ENCODE measurements at regions not wholly inside any gene's neighbourhood (a gene's known extent, or its start where the extent isn't known, plus 50 kb on each side); places are given as distances from the start of the nearest gene placed in this dataset.

DNA sequence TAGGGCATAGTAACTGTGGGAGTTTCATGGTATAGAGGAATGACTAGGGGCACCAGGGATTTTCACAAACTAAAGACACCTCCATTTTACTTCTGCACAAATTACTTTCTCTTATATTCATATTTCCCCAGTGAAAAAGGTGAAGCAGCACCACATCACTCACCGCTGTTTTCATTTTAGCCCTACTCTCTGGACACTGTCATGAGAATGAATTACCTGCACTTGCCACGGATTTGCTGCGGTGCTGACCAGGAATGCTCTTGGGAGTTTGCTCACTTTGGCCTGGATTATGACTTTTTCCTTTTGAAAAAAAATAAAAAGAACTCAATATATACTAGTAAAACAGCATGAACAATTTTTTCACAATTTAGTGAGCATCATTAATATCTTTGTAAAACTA lies 351.3 kb downstream of the NKX6-1 start:
- POLR2A ChIA-PET = no interaction called here

More for the DNA sequence above, 351.3 kb downstream of the NKX6-1 start:
- Histone ChIP-seq H3K27me3 (ENCODE audit: control insufficient read depth in 2 of 2, insufficient read depth in 2 of 2, low read length in 2 of 2) (no peaks in the 10 kb centered on the region), H2AFZ (ENCODE audit: low read depth, low read length) (no peak overlapping the region), H3K9ac (replicated peaks; ENCODE audit: extremely low read depth, insufficient read depth, low read length) (no peak overlapping the region), H3K4me1 (ENCODE audit: control insufficient read depth, extremely low read depth, insufficient read depth, low read length) (no peaks in the 10 kb centered on the region), H3K4me2 (ENCODE audit: insufficient read depth, low read length) (no peak overlapping the region), H3K4me3 (replicated peaks in 1 of 3; ENCODE audit: insufficient read depth in 1 of 3, low read depth in 1 of 3, low read length in 3 of 3) (no peak overlapping the region), H3K36me3 (ENCODE audit: control insufficient read depth in 2 of 2, extremely low read depth in 1 of 2, insufficient read depth in 2 of 2, low read length in 2 of 2) (no peaks in the 10 kb centered on the region), H3K9me1 (replicated peaks; ENCODE audit: control insufficient read depth, extremely low read depth, insufficient read depth, low read length) (no peaks in the 10 kb centered on the region), H3K9me3 (replicated peaks; ENCODE audit: control insufficient read depth, insufficient read depth, low read length) (no peaks in the 10 kb centered on the region), H3K79me2 (ENCODE audit: control insufficient read depth, insufficient read depth, low read length) (no peaks in the 10 kb centered on the region), H3K27ac (ENCODE audit: insufficient read depth, low read depth, low read length) (no peak overlapping the region), H4K20me1 (replicated peaks; ENCODE audit: control insufficient read depth, extremely low read depth, insufficient read depth, low read length) (no peaks in the 10 kb centered on the region)
- intact Hi-C loops (cut with micrococcal nuclease) (no loop called here), dilution Hi-C loops (cut with MboI; ENCODE audit: extremely low pct_ligation_motif_present, low sequenced_read_pairs) (no loop called here)
- BruUV-seq (replicated peaks) = no TSS peak
- CTCF ChIA-PET = no interaction called here
- DNase-seq (ENCODE audit: low read depth, low spot score) (no peak), FAIRE-seq (no peak)
- TF ChIP-seq, protein P1, sequence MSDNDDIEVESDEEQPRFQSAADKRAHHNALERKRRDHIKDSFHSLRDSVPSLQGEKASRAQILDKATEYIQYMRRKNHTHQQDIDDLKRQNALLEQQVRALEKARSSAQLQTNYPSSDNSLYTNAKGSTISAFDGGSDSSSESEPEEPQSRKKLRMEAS (IDR thresholded peaks at IDR 0.05; ENCODE audit: insufficient read depth, insufficient read length) = no peak
- TF ChIP-seq, protein P2, sequence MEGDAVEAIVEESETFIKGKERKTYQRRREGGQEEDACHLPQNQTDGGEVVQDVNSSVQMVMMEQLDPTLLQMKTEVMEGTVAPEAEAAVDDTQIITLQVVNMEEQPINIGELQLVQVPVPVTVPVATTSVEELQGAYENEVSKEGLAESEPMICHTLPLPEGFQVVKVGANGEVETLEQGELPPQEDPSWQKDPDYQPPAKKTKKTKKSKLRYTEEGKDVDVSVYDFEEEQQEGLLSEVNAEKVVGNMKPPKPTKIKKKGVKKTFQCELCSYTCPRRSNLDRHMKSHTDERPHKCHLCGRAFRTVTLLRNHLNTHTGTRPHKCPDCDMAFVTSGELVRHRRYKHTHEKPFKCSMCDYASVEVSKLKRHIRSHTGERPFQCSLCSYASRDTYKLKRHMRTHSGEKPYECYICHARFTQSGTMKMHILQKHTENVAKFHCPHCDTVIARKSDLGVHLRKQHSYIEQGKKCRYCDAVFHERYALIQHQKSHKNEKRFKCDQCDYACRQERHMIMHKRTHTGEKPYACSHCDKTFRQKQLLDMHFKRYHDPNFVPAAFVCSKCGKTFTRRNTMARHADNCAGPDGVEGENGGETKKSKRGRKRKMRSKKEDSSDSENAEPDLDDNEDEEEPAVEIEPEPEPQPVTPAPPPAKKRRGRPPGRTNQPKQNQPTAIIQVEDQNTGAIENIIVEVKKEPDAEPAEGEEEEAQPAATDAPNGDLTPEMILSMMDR (IDR thresholded peaks at IDR 0.05; ENCODE audit: extremely low read depth in 1 of 2, insufficient read depth in 1 of 2, low read depth in 1 of 2, low read length in 2 of 2) = no peak
- TF ChIP-seq MYC (IDR thresholded peaks at IDR 0.05; ENCODE audit: low read depth, low read length) = no peak
- TF ChIP-seq JUN (IDR thresholded peaks at IDR 0.05; ENCODE audit: borderline replicate concordance, insufficient read depth, insufficient read length, low read depth) = no peak
- TF ChIP-seq POLR2AphosphoS5 (IDR thresholded peaks at IDR 0.05; ENCODE audit: insufficient read depth, low read depth, low read length) = no peak
- TF ChIP-seq GATA2 (IDR thresholded peaks at IDR 0.05; ENCODE audit: insufficient read depth, insufficient read length, low read depth, low read length) = no peak
- no peak for TF ChIP-seq FOS (IDR thresholded peaks at IDR 0.05; ENCODE audit: borderline replicate concordance, insufficient read depth, low read length)
- TF ChIP-seq EZH2 (IDR thresholded peaks at IDR 0.05; ENCODE audit: borderline replicate concordance, low read depth, low read length, severe bottlenecking) = no peak
- no peak for TF ChIP-seq POLR2A (IDR thresholded peaks at IDR 0.05; ENCODE audit: low read depth, low read length)
